HG03457 (cell line): ENCODE measurements at regions not wholly inside any gene's neighbourhood (a gene's known extent, or its start where the extent isn't known, plus 50 kb on each side); places are given as distances from the start of the nearest gene placed in this dataset.

ENCODE experiments used
- ATAC-seq: cut with Tn5 transposase; IDR thresholded peaks from one replicate; pipeline ENCODE4 v1.9.1; 2021; ENCODE audit warnings: moderate number of reproducible peaks; ENCODE audit not compliant: unreplicated experiment

DNA sequence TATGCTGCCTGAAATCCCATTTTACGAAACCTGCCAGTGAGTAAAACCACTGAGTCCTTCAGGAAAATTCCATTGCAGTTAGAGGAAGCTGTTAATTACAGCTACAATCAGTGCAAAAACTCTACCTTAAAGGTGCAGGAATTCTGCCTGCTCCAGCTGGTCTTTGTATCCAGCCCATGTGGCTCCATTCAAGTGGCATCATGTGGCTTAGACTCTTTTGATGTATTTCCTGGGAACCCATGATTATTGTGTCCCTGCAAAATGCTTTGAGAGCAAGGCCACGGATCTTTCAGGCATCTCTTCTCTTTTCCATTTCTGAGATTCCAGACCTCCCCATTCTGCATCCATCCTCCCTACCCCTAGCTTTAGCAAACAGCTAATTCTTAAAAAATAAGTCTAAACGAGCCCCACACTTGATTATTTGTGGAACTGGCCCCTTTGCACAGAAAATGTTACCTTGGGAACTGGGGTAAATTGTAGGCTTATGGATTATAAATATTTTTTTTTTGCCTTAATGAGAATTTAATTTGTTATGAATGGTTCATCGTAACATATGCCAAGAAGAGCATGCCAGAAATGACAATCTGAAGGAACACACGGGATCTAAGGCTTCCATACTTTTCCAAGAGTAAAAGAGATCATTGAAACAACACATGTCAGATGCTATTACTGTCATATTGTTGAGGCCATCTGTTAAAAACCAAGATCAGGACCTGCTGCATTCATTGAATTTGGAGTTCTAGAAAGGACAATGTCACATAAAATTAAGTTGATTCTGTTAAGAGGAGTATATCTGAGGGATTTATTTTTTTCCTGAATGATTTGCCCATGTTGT lies 144.6 kb downstream of the TPH2 start:
- no peak for ATAC-seq

DNA sequence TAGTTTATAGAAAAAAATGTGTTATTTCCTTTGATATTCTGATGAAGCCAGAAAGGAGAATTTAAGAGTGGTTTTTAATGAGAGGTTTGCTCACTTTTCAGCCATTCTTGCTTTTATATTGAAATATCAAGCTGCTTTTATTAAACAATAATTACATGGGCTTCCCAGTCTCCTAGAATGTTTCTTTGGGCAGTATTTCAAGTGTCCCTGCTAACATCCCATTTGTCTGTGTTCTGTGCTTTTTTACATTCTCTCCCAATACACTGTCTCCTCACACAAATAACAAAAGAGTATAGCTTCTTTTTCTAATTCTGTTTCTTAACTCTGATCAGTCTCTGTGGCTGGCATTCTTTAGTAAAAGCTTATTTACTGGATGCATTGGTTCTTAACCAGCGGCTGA lies 145.4 kb downstream of the TPH2 start:
- ATAC-seq: no peak

DNA sequence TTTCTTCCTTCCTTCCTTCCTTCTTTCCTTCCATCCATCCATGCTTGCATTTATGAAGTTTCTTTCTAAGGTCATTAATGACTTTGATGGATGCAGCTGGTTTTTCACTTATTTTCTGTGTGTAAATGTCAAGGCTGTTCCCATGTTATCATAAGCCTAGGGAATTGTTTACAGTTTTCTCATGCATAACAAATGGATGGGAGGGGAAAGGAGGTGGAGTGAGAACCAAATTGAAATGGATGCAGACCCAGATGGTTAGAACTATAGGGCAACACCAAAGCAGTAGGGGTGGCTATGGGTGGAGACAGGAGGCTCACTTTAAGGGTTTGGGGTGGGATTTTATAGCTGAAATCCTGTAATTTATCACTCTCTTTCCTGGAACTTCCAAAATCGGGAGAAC lies 146.2 kb downstream of the TPH2 start:
- ATAC-seq: no peak

DNA sequence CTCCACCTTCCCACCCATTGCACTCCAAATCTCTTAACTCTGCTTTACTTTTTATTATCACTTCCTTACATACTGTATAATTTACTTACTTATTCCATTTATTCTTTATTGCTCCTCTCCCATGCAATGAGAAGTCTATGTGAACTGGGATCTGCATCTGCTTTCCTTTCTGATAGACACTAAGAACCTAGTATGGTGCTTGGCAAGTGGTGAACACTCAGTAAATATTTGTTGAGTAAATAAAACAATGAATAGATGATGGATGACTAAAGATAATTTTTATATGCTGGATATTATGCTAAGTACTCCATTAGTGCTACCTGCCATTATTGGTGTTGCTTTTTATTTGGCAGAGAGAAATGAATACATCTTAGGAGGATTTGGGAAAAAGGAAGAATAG lies 151.0 kb downstream of the TPH2 start:
- ATAC-seq: no peak

DNA sequence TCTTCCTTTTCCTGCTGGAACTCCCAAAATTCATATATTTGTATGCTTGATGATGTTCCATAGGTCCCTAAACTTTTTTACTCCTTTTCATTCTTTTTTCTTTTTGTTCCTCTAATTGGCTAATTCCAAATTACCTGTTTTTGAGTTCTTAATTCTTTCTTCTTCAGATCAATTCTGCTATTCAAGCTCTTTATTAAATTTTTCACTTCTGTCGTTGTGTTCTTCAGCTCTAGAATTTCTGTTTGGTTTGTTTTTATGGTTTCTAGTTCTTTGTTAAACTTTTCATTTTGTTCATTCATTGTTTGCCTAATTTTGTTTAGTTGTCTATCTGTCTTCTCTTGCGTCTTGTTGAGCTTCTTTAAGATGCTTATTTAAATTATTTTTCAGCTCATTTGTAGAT lies 154.8 kb downstream of the TPH2 start:
- ATAC-seq: no peak

DNA sequence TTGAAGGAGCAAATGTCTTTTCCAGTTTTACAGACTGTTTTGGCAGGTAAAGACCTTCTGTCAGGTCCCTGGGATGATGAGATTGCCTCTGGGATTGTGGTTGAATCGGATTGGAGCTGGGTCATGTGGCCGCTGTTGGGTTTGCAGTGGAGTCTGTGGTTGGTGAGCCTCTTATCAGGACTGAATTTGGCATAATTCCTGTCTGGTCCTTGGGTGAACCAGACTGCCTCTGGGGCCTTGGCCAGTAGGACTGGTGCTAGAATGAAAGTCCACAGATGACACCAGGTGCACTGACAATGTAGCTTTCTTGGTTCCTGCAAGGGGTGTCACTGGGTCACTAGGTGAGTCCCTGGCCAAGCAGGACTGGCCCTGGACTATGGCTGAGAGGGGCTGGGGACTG lies 155.3 kb downstream of the TPH2 start:
- no peak for ATAC-seq

DNA sequence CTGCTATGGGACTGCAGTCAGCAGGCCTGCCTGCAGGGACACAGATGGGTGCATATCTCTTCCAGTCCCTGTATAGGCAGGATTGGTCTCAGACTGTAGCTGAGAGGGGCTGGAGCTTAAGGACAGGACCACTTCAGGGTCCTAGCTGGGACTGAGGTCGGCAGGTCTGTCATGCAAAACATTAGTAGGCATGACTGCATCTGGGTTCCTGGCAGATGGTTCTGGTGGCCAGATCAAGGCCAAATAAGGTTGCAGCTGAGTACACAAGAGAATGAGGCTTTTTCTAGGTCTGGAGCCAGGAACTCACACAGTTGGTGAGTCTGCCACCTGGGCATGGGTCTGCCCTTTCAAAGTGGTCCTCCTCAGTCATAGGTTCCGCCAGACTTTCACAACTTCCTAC lies 155.8 kb downstream of the TPH2 start:
- ATAC-seq: no peak

DNA sequence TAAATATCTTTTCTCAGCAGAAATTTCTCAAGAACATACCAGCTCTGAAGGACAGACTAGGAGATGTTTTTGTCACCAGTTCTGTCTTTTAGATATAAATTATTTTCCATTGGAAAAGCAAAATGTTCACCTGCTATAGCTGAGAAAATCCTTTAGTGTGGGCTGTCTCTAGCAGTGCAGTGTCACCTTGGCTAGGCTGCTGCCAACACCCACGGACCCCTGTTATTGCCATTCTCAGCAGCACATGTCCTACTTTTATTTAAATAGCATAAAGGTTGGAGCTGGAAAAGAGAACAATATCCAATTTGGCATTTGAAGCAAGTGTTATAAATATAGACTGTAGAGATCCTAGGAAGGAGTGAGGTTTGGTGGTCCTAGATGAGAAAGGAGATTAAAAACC lies 156.4 kb downstream of the TPH2 start:
- no peak for ATAC-seq

DNA sequence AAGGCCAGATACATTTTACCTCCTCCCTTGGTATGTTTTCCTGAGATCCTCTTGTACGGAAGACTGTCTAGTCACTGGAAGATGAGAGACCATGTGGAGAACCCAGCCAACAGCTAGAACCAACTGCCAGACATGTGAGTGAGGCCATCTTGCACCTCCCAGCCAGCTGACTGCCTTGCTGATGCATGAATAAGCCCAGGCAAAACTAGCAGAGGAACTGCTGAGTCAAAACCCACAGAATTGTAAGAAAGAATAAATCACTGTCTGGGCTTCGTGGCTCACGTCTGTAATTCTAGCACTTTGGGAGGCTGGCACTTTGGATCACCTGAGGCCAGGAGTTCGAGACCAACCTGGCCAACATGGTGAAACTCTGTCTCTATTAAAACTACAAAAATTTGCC lies 160.0 kb downstream of the TPH2 start:
- ATAC-seq: no peak

DNA sequence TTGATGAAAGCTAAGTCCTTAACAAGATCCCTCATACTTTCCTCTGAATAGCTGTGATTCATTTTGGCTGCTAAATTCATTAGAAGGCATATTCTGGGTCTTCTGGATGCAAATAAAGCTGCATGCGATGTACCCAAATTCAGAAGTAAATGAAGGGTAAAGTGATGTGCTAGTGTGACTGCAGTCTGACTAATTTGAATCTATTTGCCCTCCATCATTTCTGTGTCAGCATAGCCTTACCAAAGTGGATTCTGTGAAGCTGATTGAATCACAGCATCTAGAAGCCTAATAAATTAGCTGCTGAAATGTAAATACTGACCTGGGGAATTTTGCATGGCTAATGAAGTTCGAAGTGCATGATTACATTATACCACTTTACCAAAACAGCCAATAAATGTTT lies 162.2 kb downstream of the TPH2 start:
- ATAC-seq: no peak

DNA sequence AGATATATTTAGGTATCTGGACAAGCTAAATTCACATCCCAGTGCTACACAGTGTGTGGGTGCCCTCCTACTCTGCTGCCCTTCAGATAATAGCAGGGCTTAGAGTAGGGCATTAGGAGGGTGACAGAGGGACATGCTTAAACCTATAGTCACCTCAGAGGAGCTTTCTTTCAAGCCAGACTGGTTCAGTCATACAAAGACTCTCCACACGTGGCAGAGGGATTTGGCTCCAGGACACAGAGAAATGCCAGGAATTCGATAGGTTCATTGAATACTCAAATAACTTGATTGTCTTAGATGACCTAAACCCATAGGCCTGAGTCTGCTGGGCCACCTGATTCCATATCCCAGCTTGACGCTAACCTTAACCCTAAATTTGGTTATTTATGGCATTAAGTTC lies 163.5 kb downstream of the TPH2 start:
- ATAC-seq: no peak

DNA sequence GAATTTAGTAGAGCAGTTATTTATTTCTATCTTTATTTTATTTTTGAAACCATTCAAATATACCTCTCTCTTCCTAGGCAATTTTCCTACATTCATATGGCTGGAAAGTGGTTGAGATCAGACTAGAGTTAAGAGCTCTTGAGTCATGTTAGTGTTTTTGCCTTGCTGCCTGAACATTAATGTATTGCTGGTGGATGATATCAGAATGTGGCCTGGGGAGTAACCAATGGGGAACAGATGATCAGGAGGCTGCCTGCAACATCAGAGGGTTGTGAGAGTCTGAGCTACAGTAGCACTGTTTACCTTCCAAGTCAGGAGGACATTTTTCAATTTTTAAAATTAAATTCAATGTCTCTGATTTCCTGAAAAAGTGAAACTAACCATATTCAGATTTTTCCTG lies 166.3 kb upstream of the TRHDE start:
- no peak for ATAC-seq

DNA sequence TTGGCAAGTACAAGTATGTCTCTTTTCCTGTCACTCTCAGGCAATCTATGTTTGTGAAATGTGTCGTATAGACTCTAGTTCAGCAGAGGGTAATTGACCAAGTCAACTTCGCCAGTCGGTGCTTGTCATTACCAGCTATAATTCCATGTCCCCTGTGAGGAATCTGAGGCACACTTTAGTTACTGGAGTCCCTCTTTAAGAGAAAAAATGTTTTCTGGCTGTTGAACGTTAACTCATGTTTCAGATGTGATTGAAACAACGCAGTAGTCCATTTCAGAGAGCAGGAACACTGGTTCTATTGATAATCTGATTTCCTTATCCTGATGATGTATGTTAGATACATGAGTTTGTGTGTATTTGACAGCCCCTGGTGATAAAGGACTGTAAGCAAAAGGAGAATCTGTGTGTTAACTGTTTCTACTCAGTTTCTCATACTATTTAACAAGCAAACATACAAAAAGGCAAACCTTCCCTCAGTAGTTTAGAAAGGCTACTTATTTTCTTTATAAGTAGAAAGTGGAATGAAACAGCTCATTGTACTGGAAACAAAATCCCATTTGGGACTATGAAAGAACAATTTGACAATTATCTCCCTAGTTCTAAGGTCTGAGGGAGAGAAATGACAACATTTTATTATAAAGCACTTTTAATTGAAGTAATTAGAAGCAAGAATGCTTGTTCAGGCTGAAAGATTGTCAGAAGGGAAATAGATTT lies 161.1 kb upstream of the TRHDE start:
- no peak for ATAC-seq

DNA sequence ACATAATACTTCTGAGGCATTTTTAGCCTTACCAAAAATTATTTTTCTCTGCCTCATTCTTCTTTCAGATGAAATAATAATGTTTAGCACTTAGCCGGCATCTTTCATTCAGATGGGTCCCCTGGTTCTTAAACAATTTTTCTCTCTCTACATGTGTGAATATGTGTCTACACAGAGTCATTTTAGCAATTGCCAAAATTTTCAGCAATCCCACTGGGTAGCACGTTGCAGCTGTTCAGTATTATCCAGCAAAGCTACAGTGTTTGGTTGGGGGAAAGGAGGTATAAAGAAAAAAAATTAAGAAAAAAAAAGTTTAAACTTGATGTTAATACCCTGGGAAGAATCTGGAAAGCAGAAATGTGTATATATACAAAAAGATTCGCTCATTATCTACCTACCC lies 160.5 kb upstream of the TRHDE start:
- no peak for ATAC-seq

DNA sequence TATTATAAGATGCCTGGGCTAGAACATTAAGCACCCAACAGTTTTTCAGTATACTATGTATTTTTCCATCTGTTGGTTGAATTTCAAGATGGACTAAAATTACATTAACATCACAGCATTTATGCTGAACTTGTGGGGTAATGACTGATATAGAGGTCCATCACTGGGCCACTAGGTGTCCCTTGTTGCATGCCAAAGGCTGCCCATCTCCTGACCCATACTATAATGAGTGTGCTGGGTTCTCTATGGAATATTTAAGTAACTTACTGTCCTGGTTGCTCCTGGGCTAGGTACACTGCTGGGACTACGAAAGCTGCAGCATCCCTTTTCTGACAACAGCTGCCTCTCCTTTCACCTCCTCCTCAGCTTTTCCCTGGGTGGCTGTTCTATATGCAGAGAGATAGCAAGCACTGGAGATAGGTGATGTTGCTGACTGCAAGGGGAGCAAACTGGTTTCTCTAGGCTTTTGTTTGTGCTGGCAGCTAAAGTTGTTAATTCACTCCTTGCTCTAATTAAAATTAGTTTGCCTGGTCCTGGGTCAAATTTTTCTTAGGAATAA lies 138.6 kb upstream of the TRHDE start:
- no peak for ATAC-seq

DNA sequence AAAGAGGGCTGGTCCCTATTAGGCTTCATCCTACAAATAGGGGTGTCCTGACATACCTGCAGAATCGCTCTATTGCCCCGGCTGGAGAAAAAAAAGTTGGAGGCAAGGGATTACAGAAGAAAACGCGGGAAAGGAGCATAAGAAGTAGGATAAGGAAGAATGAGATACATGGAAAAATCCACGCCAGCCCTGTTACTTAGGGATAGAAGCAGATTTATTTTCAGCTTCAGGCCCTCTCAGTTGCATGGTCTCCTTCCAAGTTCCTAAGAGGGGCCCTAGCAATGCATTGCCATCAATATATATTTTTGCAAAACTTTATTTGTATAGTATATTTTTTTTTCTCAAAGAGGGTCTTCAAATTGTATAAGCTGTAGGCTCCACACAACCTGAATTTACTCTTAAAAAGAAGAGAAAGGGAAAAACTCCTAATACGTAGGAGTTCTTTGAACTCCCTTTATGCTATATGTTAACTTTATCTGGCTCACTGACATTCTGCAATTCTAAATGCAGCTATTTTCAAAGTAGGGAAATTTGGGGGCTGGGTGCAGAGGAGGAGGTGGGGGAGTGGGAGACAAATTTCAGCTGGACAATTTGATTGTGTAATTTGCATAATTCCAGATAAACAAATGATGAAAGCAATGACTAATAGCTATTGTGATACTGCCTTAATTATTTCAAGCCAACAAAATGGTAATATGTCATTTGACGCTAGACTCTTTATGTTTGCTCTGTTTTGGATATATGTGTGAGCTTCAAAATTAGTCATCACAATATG lies 137.7 kb upstream of the TRHDE start:
- ATAC-seq: no peak

DNA sequence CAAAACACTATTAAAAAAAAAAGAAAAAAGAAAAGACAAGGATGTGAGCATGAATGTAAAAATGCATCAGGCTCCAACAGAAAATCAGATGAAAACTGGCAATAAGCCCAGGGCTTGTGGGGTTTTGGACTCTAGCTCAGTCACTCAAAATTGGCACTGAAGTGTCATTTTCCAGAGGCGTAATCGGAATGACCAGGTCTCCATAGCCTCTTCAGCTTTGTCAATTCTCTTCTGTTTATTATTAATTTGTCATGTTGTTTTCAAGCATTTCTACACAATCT lies 137.2 kb upstream of the TRHDE start:
- ATAC-seq: no peak

DNA sequence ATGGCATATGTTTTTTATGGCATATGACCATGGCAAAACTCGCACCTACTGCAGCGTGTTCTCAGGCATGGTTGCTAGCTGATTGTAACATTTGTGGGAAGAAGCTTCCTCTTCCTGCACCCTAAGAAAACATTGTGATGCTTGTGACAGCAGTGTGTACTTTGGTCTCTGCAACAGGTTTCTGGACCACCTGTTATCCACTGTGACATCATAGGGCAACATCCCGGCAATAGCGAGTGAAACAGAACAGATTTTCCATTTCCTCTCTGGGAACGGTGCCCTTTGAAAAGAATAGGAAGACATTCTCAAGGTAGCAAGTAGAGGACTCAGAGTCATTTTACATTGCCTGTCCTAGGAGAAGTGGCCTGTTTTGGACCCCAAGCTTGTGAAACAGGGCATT lies 135.4 kb upstream of the TRHDE start:
- no peak for ATAC-seq

DNA sequence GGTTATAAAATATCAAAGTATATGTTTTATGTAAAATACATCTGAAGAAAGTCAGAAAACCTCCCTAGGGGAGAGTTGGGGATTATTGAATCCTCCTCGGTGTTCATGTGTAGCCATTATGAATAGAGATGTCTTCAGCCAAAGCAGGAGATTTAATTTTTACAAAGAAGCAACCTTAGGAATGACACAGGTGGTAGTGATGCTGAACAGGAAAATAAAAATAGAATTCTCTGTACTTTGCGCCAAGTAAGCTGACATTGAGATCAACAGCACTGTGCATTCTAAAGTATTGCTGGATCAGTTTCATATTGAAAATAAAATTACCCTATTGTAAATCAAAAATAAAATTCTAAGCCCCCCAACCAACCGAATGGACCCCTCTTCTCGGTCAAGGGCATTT lies 132.8 kb upstream of the TRHDE start:
- no peak for ATAC-seq

DNA sequence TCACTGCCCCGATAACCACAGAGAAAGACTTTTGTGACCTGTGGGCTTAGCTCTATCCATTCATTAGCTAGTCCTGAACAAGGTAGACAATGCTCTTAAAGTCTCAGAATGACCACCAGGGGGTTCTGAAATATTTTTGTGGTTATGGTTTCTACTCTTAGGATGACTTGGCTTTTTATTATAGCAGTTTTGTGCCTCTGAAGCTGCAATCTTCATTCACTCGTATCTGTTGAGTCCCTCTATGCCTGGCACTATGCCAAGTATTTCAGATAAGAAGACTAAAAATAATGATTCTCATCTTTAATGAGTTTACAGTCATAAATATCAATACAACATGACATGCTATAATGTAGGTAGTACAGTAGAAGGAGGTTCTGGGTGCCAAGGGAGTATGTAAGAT lies 130.8 kb upstream of the TRHDE start:
- ATAC-seq: peak; percentile 99

DNA sequence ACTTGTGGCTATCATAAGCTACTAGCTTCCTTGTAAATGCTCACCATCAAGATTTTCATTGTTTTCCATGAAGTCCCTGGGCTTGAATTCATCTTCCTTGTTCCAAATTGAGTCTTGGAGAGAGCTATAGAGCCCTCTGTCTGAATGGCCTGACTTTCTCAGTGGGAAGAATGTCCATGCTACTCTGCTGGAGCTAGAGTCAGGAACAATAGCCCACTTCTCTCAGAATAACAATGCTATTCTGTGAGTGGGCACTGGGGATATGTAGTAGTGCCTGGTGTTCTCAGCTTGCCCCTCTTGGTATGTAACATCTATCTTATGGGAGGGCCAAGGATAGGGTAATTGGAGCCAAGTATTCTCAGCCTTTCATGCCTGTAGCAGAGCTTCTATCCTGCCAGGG lies 127.6 kb upstream of the TRHDE start:
- ATAC-seq: no peak

DNA sequence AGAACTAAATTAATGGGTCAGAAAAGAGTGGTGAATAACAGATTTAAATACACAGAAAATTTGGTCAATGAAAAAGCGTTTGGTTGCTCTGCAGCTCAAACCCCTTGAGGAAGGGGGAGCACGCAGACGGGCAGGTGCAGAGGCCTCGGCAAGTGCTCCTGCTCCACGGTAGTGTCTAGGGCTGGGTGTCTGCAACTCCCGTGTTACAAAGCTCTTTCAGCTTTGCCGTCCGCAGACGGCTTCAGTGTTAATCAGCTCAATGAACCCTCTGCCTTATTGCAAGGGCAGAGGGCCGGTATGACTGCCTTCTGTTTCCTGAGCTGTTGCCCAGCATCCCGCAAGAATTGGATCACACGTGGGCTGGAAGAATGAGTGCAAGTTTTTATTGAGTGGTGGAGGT lies 125.7 kb upstream of the TRHDE start:
- ATAC-seq: no peak
